ENCODE measurements at regions not wholly inside any gene's neighbourhood (a gene's known extent, or its start where the extent isn't known, plus 50 kb on each side); places are given as distances from the start of the nearest gene placed in this dataset.

DNA sequence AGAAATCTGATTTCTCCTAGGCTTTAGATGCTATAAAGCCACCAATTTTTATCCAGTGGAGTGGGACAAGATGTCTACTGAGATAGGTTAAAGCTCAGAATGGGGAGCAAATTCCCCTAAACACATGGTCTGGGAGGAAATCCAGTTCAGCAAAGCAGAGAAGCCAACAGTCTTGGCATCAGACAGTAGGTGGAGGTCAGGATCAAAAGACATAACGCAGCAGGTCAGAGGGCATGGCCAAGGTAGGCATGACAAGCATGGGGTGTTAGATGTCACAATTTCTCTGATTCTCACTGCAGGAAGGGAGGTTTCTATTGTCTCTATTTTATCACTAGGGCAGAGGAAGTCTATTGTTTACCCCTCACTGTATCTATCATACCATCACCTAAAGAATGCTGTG, 288.2 kb downstream of the ACTL7B start:
- ATAC-seq (ENCODE audit: low FRiP score) (no peak), DNase-seq (ENCODE audit: low spot score) (no peak)

DNA sequence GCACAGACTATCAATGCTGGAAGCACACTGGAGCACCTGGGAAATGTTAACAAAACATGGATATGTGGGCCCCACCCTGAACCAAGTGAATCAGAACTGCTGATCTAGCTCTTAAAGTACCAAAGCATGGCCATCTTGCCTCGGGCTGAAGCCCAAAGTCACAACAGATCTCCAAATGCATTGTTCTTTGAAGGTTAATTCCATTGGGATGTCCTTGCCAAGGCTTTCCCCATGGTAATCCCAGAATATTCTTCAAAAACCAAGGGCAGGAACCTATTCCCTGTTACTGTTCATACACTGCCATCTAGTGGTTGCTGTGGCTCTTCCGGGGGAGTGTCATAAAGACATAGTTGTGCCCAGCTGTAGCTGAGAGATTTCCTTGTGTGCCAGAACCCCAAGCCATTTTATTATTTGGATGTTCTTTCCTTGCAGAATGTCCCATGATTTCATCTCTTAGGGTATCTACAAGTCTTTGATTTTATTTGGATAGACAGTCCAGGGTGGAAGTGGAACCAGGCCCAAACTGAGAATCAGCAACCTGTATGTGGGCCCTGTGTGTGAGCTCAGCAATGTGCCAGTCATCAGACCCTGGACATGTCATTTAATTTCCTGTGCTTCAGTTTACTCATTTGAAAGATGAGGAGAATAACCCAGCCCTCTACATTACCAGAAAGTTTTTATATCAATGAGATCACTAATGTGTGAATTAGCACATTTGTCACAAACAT, 290.0 kb downstream of the ACTL7B start:
- TF ChIP-seq, protein P1, sequence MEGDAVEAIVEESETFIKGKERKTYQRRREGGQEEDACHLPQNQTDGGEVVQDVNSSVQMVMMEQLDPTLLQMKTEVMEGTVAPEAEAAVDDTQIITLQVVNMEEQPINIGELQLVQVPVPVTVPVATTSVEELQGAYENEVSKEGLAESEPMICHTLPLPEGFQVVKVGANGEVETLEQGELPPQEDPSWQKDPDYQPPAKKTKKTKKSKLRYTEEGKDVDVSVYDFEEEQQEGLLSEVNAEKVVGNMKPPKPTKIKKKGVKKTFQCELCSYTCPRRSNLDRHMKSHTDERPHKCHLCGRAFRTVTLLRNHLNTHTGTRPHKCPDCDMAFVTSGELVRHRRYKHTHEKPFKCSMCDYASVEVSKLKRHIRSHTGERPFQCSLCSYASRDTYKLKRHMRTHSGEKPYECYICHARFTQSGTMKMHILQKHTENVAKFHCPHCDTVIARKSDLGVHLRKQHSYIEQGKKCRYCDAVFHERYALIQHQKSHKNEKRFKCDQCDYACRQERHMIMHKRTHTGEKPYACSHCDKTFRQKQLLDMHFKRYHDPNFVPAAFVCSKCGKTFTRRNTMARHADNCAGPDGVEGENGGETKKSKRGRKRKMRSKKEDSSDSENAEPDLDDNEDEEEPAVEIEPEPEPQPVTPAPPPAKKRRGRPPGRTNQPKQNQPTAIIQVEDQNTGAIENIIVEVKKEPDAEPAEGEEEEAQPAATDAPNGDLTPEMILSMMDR (IDR thresholded peaks at IDR 0.05): peak in 2 of 3 donors; percentile 30 to 58
- ATAC-seq (ENCODE audit: low FRiP score) (peak; percentile 93), DNase-seq (ENCODE audit: low spot score) (no peak)

More for the DNA sequence above, 288.2 kb downstream of the ACTL7B start:
- TF ChIP-seq, protein P1 (IDR thresholded peaks at IDR 0.05): no peak

DNA sequence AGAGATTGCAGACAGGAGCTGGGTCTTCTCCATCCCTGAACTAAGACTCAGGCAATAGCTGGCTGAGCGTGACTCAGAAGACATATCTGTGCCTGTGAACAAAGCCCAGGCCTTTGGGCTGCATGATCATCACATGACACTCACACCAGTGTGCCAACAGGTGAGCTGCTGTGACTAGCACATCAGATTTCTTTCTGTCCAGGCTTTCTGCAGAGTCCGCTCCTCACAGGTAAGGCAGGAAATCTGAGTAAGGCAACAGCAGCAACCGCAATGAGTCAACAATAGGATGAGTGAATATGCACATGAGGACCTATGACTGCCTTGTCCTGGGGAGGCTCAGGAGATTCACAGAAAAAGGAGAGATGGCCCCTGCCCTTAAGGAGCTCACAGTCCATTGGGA, 293.6 kb downstream of the ACTL7B start:
- ATAC-seq (ENCODE audit: low FRiP score): no peak
- TF ChIP-seq, protein P1 (IDR thresholded peaks at IDR 0.05): no peak
- DNase-seq (ENCODE audit: low spot score): no peak

DNA sequence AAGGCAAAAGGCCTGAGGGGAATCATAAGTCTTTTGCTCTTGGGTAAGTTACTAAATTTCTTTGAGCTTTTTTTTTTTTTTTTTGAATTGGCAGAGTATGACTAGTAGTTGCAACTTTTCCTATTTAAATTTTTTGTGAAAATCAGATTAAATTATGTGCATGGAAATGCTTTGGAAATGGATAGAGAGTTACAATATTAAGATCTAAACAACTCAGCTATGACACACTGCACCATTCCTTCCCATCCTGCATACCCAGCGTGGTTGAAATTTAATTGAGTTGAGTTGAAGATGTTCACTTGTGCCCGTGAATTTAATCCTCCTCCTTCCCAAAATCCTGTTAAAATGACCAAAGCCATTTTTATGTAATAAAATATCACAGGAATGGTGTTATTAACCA, 296.4 kb downstream of the ACTL7B start:
- ATAC-seq (ENCODE audit: low FRiP score): no peak
- no peak for DNase-seq (ENCODE audit: low spot score)
- TF ChIP-seq, protein P1 (IDR thresholded peaks at IDR 0.05): no peak

DNA sequence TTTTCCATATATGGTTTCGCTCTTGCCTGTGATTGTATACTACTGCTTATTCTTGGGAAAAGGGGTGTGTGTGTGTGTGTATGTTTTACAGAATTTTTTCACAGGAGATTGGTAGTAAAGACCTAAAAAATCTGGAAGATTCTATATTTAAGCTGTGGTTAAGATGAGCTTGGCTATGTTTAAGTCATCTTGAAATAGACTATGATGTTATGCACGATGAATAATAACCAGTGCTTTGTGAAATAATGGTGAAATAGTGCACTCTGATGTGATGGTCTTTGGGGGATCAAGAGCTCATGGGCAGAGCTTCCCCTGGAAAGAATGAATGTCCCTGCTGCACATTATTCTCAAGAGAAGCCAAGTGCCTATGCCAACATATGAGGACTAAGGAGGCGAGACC, 301.0 kb downstream of the ACTL7B start:
- ATAC-seq (ENCODE audit: low FRiP score): no peak
- TF ChIP-seq, protein P1 (IDR thresholded peaks at IDR 0.05): no peak
- DNase-seq (ENCODE audit: low spot score): no peak

DNA sequence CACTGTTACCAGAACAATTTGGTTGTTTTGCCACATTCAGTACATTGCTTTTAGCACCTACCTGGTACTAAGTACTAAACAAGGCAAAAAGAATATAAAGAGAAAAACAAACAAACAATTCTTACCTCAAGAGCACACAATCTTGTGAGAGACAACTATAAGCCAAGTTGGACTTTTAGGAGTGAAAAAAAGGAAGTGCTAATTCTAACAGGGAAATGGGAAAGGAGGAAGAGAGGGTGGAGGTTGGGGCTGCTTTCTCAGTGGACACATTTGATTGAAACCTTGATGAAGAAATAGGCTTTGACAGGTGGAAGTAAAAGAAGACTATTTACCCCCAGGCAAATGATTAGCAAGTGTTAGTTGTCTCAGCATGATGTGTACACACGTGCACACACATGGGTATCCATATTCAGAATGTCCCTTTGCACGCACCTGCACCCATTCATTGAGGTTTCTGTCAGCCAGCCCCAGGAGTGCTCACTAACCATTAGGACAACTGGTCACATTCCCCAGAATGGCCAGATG, 302.6 kb downstream of the ACTL7B start:
- DNase-seq (ENCODE audit: low spot score) (no peak), ATAC-seq (ENCODE audit: low FRiP score) (no peak)
- TF ChIP-seq, protein P1 (IDR thresholded peaks at IDR 0.05): no peak

DNA sequence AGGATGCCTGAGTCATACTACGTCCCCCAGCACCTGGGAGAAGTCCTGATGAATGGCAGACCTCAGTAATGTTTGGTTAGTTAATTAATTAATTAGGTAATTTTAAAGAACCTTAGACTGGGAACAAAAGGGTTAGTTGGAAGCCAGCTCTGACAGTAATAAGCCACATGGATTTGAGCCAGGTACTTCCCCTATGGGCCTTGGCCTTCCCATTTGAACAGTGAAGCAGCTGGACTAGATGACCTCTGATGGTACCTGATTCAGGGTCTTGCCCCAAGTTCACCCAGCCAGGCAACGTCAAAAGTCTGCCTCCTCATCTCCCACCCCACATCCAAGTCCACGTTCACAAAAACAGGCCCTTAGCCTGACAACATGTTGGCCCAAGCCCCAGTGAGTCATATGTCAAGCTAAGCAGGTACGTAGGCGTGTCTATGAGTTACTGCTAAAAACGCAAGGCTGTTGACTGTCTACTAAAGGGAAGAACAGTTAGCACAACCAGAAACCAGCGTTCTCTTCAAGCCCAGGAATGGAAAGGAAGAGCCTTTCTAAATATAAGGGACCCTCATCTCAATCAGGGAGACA, 303.2 kb downstream of the ACTL7B start:
- DNase-seq (ENCODE audit: low spot score): peak; percentile 53
- TF ChIP-seq, protein P1 (IDR thresholded peaks at IDR 0.05): no peak
- peak; percentile 90 for ATAC-seq (ENCODE audit: low FRiP score)
